MCF 10A (cell line): ENCODE measurements at regions not wholly inside any gene's neighbourhood (a gene's known extent, or its start where the extent isn't known, plus 50 kb on each side); places are given as distances from the start of the nearest gene placed in this dataset.
"Not testable (repeated sequence)": the region's sequence is repeated elsewhere in the genome, so short reads cannot be mapped to it uniquely, and the experiment has no call there.

Experiments
- BruUV-seq: library from RNA; stranded (reverse); fragments of 400-500 nt; replicated peaks from 2 replicates; lab custom pipeline; 2021; lab: Mats Ljungman, UMichigan
- CTCF ChIA-PET: fragments of 300-600 bp; sonication (Branson Sonifier 250); formaldehyde crosslinking; extraction: SDS; loops from one replicate; lab custom pipeline; 2021; ENCODE audit warnings: antibody characterized with exemption, inconsistent platforms; lab: Yijun Ruan, JAX
- POLR2A ChIA-PET: fragments of 300-600, 350-650 bp; sonication (Branson Sonifier 250); formaldehyde crosslinking; extraction: SDS; loops from one replicate; lab custom pipeline; 2020; ENCODE audit warnings: antibody characterized with exemption, inconsistent platforms; lab: Yijun Ruan, JAX
- DNase-seq: peaks from one replicate; pipeline ENCODE4 v3.0.0-alpha.2; 2018; ENCODE audit not compliant: unreplicated experiment
- H3K27ac Mint-ChIP-seq: one replicate; pipeline ENCODE4 v1.8.0; 2022; ENCODE audit warnings: mild to moderate bottlenecking, low read depth, mixed read lengths; ENCODE audit not compliant: unreplicated experiment
- H3K27me3 Mint-ChIP-seq: one replicate; pipeline ENCODE4 v1.8.0; 2022; ENCODE audit warnings: mixed read lengths; ENCODE audit not compliant: insufficient read depth, unreplicated experiment
- H3K36me3 Mint-ChIP-seq: one replicate; pipeline ENCODE4 v1.8.0; 2022; ENCODE audit warnings: mild to moderate bottlenecking, moderate library complexity, mixed read lengths; ENCODE audit not compliant: insufficient read depth, unreplicated experiment
- H3K4me1 Mint-ChIP-seq: one replicate; pipeline ENCODE4 v1.8.0; 2022; ENCODE audit warnings: mixed read lengths; ENCODE audit not compliant: insufficient read depth, unreplicated experiment
- H3K4me3 Mint-ChIP-seq: one replicate; pipeline ENCODE4 v1.8.0; 2022; ENCODE audit warnings: mild to moderate bottlenecking, moderate library complexity, mixed read lengths; ENCODE audit not compliant: unreplicated experiment
- H3K9me3 Mint-ChIP-seq: one replicate; pipeline ENCODE4 v1.8.0; 2022; ENCODE audit warnings: mixed read lengths; ENCODE audit not compliant: unreplicated experiment
- intact Hi-C: fragments of 100-400 bp; cut with micrococcal nuclease; formaldehyde crosslinking; loops from 2 replicates; pipeline ENCODE4 v1.14.1; 2022
- TF ChIP-seq, protein P1 (sequence below): fragments of 200-600 bp; IDR thresholded peaks from one replicate; pipeline ENCODE4 v1.8.0; 2022; ENCODE audit warnings: antibody characterized with exemption, mild to moderate bottlenecking; ENCODE audit not compliant: unreplicated experiment

DNA sequence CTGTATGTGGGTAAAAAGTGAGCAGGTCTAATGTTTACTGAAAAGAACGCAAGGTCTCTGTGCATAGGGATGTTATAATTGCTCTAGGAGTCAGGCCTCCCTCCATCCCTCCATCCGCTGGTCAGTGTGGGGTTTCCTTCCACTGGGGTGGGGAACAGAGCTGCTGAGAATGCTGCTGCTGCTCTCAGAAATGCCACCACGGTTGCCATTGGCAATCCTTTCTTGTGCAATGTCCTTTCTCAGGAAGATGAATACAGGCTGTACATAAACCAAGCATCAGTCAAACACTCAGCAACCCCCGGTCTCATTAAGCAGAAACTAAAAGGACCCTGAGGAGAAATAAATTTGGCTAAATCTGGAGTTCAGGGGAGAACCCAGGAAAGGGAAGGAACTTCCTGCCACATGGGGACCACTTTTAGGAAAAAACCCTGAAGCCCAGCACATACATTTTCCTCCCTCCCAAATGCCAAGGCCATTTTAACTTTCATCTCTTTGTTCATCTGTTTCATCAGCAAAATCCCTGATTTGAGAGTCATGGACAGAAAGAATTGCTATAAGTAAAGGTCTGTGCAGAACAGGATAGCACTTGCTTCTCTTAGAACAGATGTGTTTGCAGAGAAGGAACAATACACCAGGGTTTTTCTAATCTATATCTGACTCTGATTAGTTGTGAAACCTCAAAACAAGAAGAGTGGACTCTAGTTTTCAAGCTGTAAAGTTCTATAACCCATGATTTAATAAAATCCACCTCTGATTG lies 70.4 kb upstream of the SLC1A3 start:
- intact Hi-C loops: no loop called here
- BruUV-seq: no TSS peak
- no peak for DNase-seq
- ChIA-PET POLR2A (interaction anchor here (0.7 to 1.1 kb wide), 3 partner anchors 33 to 295 kb away, joined by 3 to 4 read pairs (median 3); partner anchors contain the start of genes NADK2 and SLC1A3), CTCF (interaction anchor here (0.6 to 1.5 kb wide), 4 partner anchors 28 to 1986 kb away, joined by 3 to 6 read pairs (median 4); no protein-coding TSS in a partner anchor)
- Mint-ChIP-seq H3K9me3 (no peaks in the 10 kb centered on the region), H3K27ac (no peak overlapping the region), H3K36me3 (no peaks in the 10 kb centered on the region), H3K27me3 (no peaks in the 10 kb centered on the region), H3K4me3 (no peak overlapping the region), H3K4me1 (no peaks in the 10 kb centered on the region)
- TF ChIP-seq, protein P1, sequence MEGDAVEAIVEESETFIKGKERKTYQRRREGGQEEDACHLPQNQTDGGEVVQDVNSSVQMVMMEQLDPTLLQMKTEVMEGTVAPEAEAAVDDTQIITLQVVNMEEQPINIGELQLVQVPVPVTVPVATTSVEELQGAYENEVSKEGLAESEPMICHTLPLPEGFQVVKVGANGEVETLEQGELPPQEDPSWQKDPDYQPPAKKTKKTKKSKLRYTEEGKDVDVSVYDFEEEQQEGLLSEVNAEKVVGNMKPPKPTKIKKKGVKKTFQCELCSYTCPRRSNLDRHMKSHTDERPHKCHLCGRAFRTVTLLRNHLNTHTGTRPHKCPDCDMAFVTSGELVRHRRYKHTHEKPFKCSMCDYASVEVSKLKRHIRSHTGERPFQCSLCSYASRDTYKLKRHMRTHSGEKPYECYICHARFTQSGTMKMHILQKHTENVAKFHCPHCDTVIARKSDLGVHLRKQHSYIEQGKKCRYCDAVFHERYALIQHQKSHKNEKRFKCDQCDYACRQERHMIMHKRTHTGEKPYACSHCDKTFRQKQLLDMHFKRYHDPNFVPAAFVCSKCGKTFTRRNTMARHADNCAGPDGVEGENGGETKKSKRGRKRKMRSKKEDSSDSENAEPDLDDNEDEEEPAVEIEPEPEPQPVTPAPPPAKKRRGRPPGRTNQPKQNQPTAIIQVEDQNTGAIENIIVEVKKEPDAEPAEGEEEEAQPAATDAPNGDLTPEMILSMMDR: no peak

- intact Hi-C loops: no loop called here
- Mint-ChIP-seq H3K27me3 (no peaks in the 10 kb centered on the region), H3K9me3 (no peaks in the 10 kb centered on the region), H3K36me3 (no peaks in the 10 kb centered on the region), H3K27ac (no peak overlapping the region), H3K4me3 (no peak overlapping the region), H3K4me1 (no peaks in the 10 kb centered on the region)
- no TSS peak for BruUV-seq
- DNase-seq: no peak
- ChIA-PET CTCF (interaction anchor here (0.7 to 1.5 kb wide), 3 partner anchors 29 to 358 kb away, joined by 3 to 6 read pairs (median 4); no protein-coding TSS in a partner anchor), POLR2A (interaction anchor here (0.7 to 0.8 kb wide), 2 partner anchors 33 to 295 kb away, joined by 3 read pairs; partner anchors contain the start of gene NADK2)
- TF ChIP-seq, protein P1: no peak
Measured at GRCh38 chr5:36536616-36537005, 69.8 kb upstream of the SLC1A3 start.

DNA sequence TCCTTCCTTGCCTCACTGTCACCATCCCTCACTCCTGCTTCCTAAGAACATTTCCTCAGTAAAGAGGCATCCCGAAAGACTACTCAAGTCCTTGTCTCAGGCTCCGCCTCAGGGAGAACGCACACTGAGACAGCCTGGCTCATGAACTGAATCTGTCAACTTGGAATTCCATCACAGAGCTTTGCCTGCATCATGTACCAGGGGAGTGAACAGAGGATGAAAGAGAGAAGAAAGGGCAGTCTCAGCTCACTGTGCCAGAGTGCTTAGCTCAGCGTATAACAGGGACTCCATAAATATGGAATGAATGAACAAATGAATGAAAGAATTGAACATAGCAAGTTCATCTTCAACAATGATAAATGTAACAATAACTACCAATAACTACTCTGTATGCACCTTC lies 68.7 kb upstream of the SLC1A3 start:
- Mint-ChIP-seq H3K27ac (no peak overlapping the region), H3K4me1 (no peaks in the 10 kb centered on the region), H3K9me3 (no peaks in the 10 kb centered on the region), H3K36me3 (no peaks in the 10 kb centered on the region), H3K4me3 (no peak overlapping the region), H3K27me3 (no peaks in the 10 kb centered on the region)
- ChIA-PET CTCF (interaction anchor here (0.5 to 1.5 kb wide), 3 partner anchors 32 to 110 kb away, joined by 3 to 6 read pairs (median 5); no protein-coding TSS in a partner anchor), POLR2A (interaction anchor here (0.8 to 1.5 kb wide), 2 partner anchors 11 to 100 kb away, joined by 3 to 5 read pairs; no protein-coding TSS in a partner anchor)
- TF ChIP-seq, protein P1: no peak
- no TSS peak for BruUV-seq
- intact Hi-C loops: no loop called here
- DNase-seq: no peak

GRCh38 chr5:36552651-36553393 lies 53.6 kb upstream of the SLC1A3 start:
- BruUV-seq: no TSS peak
- no peak for DNase-seq
- Mint-ChIP-seq H3K4me3 (no peak overlapping the region), H3K9me3 (no peaks in the 10 kb centered on the region), H3K36me3 (no peaks in the 10 kb centered on the region), H3K4me1 (no peaks in the 10 kb centered on the region), H3K27me3 (no peaks in the 10 kb centered on the region), H3K27ac (no peak overlapping the region)
- intact Hi-C loops: no loop called here
- ChIA-PET CTCF (interaction anchor here (0.5 to 0.7 kb wide), 2 partner anchors 19 to 44 kb away, joined by 3 read pairs; no protein-coding TSS in a partner anchor), POLR2A (interaction anchor here (1.6 kb wide), 1 partner anchor 55 kb away, joined by 4 read pairs; no protein-coding TSS in a partner anchor)
- TF ChIP-seq, protein P1: no peak

DNA sequence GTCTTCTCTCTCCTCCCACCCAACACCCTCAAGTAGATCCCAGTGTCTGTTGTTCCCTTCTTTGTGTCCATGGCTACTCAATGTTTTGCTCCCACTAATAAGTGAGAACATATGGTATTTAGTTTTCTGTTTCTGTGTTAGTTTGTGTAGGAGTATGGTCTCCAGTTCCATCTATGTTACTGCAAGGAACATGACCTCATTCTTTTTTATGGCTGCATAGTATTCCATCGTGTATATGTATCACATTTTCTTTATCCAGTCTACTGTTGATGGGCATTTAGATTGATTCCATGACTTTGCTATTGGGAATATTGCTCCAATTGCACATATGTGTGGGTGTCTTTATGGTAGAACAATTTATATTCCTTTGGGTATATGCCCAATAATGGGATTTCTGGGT lies 51.4 kb upstream of the SLC1A3 start:
- H3K27ac Mint-ChIP-seq, H3K9me3 Mint-ChIP-seq, H3K4me1 Mint-ChIP-seq, intact Hi-C loops, DNase-seq, BruUV-seq, H3K27me3 Mint-ChIP-seq, H3K36me3 Mint-ChIP-seq, H3K4me3 Mint-ChIP-seq: not testable (repeated sequence)
- ChIA-PET CTCF (interaction anchor here (0.7 kb wide), 1 partner anchor 480 kb away, joined by 3 read pairs; no protein-coding TSS in a partner anchor), POLR2A (interaction anchor here (0.5 kb wide), 1 partner anchor 10 kb away, joined by 4 read pairs; no protein-coding TSS in a partner anchor)
